Skeletal muscle cell (primary cell): ENCODE measurements at regions not wholly inside any gene's neighbourhood (a gene's known extent, or its start where the extent isn't known, plus 50 kb on each side); places are given as distances from the start of the nearest gene placed in this dataset.
A peak's percentile ranks its signal among the peaks of the same experiment; 100 is the strongest.

Source experiments
- DNase-seq: peaks from one replicate; pipeline ENCODE4 v3.0.0-alpha.2; 2010; ENCODE audit warnings: low read depth
- H3K4me3 ChIP-seq: 2 replicates; pipeline ENCODE4 v1.5.1; 2011; ENCODE audit warnings: low read depth, mild to moderate bottlenecking, control low read depth, low read length, moderate library complexity

GRCh38 chr12:58764100-58764953, 156.0 kb downstream of the LRIG3 start:
- H3K4me3 ChIP-seq, result no peak overlapping the region
- DNase-seq, result no peak

- no peak overlapping the region for H3K4me3 ChIP-seq
- no peak for DNase-seq
Measured at GRCh38 chr12:58765076-58765475, 155.2 kb downstream of the LRIG3 start.

GRCh38 chr12:58765653-58766512, 154.4 kb downstream of the LRIG3 start:
- no peak for DNase-seq
- H3K4me3 ChIP-seq, result no peak overlapping the region

- no peak for DNase-seq
- no peak overlapping the region for H3K4me3 ChIP-seq
Measured at GRCh38 chr12:58766513-58766870, 153.8 kb downstream of the LRIG3 start.

- no peak overlapping the region for H3K4me3 ChIP-seq
- DNase-seq, result no peak
Measured at GRCh38 chr12:58767496-58767895, 152.8 kb downstream of the LRIG3 start.

- H3K4me3 ChIP-seq, result no peak overlapping the region
- DNase-seq, result no peak
Measured at GRCh38 chr12:58773986-58774385, 146.3 kb downstream of the LRIG3 start.

- H3K4me3 ChIP-seq, result no peak overlapping the region
- no peak for DNase-seq
Measured at GRCh38 chr12:58774731-58775130, 145.6 kb downstream of the LRIG3 start.

GRCh38 chr12:58775396-58775795, 144.9 kb downstream of the LRIG3 start:
- no peak overlapping the region for H3K4me3 ChIP-seq
- no peak for DNase-seq

- no peak for DNase-seq
- no peak overlapping the region for H3K4me3 ChIP-seq
Measured at GRCh38 chr12:58776144-58776543, 144.2 kb downstream of the LRIG3 start.

GRCh38 chr12:58777815-58778214, 142.5 kb downstream of the LRIG3 start:
- no peak for DNase-seq
- no peak overlapping the region for H3K4me3 ChIP-seq

- H3K4me3 ChIP-seq, result no peak overlapping the region
- no peak for DNase-seq
Measured at GRCh38 chr12:58781609-58782008, 138.7 kb downstream of the LRIG3 start.

GRCh38 chr12:58787021-58787760, 133.1 kb downstream of the LRIG3 start:
- H3K4me3 ChIP-seq, result no peak overlapping the region
- DNase-seq, result peak; percentile 61

- no peak for DNase-seq
Measured at GRCh38 chr12:58794859-58795258, 125.4 kb downstream of the LRIG3 start.

GRCh38 chr12:58795825-58796224, 124.5 kb downstream of the LRIG3 start:
- DNase-seq, result no peak

More at GRCh38 chr12:58794859-58795258, 125.4 kb downstream of the LRIG3 start:
- H3K4me3 ChIP-seq, result no peak overlapping the region

GRCh38 chr12:58801986-58802385, 118.3 kb downstream of the LRIG3 start:
- DNase-seq, result no peak
- H3K4me3 ChIP-seq, result no peak overlapping the region

More at GRCh38 chr12:58795825-58796224, 124.5 kb downstream of the LRIG3 start:
- H3K4me3 ChIP-seq, result no peak overlapping the region

- H3K4me3 ChIP-seq, result no peak overlapping the region
- DNase-seq, result peak; percentile 86
Measured at GRCh38 chr12:58803908-58804307, 116.4 kb downstream of the LRIG3 start.

GRCh38 chr12:58804749-58805148, 115.6 kb downstream of the LRIG3 start:
- no peak for DNase-seq
- no peak overlapping the region for H3K4me3 ChIP-seq

- H3K4me3 ChIP-seq, result no peak overlapping the region
- no peak for DNase-seq
Measured at GRCh38 chr12:58809064-58809607, 111.2 kb downstream of the LRIG3 start.

- H3K4me3 ChIP-seq, result no peak overlapping the region
- no peak for DNase-seq
Measured at GRCh38 chr12:58811346-58811745, 109.0 kb downstream of the LRIG3 start.

- no peak overlapping the region for H3K4me3 ChIP-seq
- no peak for DNase-seq
Measured at GRCh38 chr12:58812214-58812613, 108.1 kb downstream of the LRIG3 start.
